Colon (tissue), 2 donors: ENCODE measurements at regions not wholly inside any gene's neighbourhood (a gene's known extent, or its start where the extent isn't known, plus 50 kb on each side); places are given as distances from the start of the nearest gene placed in this dataset.
"Not testable (repeated sequence)": the region's sequence is repeated elsewhere in the genome, so short reads cannot be mapped to it uniquely, and the experiment has no call there.

Experiments
- FAIRE-seq: peaks from 2 replicates; lab custom pipeline; 2012; peaks lifted over from hg19 to GRCh38; lab: Jason Lieb, UNC
- donor health status: control.
- donor health status: control.

DNA sequence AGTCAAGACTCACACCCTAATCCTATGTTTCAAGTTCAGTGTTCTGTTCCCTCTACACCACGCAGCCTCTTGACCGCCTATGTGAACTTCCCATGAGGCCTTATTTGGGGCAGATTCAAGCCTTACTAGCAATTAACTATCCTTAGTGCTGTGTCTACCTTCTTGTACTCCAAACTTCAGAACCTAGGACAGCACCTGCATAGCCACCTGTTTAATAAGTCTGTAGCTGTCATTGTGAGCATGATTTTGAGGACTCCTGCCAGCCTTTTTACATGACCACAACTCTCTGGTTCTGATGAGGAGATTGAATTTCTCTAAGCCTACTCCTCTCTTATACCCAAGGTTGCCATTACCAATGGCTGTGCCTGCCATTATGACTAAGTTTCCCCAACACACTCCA, 50.8 kb upstream of the PCSK1 start:
- no peak for FAIRE-seq

- no peak for FAIRE-seq
These were observed 54.8 kb upstream of the PCSK1 start for GRCh38 chr5:96487859-96488258.

- no peak for FAIRE-seq
These were observed 56.5 kb upstream of the PCSK1 start for GRCh38 chr5:96489532-96489931.

- FAIRE-seq: no peak
These were observed 59.5 kb upstream of the PCSK1 start for GRCh38 chr5:96492459-96493047.

- no peak for FAIRE-seq
These were observed 60.3 kb upstream of the PCSK1 start for GRCh38 chr5:96493219-96493790.

DNA sequence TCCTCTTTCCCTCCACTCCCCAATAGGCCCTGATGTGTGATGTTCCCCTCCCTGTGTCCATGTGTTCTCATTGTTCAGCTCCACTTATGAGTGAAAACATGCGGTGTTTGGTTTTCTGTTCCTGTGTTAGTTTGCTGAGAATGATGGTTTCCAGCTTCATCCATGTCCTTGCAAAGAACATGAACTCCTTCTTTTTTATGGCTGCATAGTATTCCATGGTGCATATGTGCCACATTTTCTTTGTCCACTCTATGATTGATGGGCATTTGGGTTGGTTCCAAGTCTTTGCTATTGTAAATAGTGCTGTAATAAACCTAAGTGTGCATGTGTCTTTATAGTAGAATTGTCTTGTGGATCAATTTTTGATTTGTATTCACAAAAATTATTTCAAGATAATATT, 62.4 kb upstream of the PCSK1 start:
- FAIRE-seq: not testable (repeated sequence)

DNA sequence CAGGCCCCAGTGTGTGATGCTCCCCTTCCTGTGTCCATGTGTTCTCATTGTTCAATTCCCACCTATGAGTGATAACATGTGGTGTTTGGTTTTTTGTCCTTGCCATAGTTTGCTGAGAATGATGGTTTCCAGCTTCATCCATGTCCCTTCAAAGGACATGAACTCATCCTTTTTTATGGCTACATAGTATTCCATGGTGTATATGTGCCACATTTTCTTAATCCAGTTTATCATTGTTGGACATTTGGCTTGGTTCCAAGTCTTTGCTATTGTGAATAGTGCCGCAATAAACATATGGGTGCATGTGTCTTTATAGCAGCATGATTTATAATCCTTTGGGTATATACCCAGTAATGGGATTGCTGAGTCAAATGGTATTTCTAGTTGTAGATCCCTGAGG, 64.0 kb upstream of the PCSK1 start:
- not testable (repeated sequence) for FAIRE-seq

- FAIRE-seq: no peak
These were observed 66.8 kb upstream of the PCSK1 start for GRCh38 chr5:96499753-96500345.

DNA sequence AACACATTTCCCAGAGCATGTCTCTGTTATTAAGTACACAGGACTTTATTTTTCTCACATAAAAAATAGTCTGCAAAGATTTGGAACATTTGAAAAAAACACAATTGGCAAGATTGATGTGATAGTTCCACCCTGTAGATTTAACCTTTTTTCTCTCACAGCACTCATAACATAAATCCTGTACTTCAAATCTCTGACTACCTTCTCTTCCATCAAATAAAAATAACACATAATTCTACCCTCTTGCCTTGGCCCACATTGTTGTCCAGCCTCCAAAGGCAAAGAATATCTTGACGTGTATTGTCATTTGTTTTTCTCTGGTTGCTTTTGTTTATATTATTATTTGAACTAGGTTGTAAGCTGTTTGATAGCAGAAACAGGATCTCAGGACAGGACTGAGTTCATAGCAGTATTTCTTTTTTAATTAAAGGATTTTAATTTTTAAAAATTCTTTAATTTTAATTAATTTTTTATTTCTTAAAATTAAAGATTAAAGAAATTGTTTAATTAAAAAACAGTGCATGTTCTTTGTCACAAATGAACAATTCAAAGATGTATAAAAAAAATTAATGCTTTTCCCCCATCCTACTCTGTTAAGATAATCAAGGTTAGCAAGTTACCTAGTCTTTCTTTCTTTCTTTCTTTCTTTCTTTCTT, 69.1 kb upstream of the PCSK1 start:
- FAIRE-seq: peak; percentile 60

DNA sequence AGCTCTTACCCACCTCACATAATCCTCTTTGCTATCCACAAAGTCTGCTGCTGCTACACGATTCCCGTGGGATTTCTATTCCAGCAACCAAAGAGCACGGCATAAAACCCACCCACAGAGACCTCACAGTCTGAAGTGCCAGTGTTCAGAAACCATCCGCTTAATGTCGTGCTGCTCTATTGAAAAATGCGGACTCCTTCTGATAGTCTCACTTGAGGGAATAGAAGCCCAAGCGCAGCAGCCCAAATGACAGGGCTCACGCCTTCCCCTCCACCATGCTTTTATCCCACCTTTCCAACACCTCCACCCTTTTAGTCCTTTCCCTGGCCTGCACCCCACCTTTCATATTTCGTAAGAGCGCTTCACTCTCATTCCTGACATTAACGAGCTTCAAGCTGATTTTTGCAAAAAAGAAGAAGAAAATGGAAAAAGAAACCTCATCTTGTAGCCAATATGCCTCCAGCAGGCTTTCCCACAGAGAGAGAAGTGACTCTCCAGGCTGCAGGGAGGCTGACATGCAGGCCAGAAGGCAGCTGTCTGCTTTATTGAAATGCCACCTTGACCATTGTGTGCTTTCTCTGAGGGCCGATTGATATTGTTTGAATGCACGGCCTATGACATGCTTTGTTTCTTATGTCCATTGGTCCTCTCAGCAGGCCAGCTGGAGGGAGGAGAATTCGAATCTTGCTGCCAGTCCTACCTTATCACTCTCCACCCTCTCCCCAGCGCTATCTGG, 70.6 kb upstream of the PCSK1 start:
- FAIRE-seq: no peak

GRCh38 chr5:96506376-96506775, 73.3 kb upstream of the PCSK1 start:
- no peak for FAIRE-seq

GRCh38 chr5:96506866-96507527, 73.9 kb upstream of the PCSK1 start:
- FAIRE-seq: no peak

DNA sequence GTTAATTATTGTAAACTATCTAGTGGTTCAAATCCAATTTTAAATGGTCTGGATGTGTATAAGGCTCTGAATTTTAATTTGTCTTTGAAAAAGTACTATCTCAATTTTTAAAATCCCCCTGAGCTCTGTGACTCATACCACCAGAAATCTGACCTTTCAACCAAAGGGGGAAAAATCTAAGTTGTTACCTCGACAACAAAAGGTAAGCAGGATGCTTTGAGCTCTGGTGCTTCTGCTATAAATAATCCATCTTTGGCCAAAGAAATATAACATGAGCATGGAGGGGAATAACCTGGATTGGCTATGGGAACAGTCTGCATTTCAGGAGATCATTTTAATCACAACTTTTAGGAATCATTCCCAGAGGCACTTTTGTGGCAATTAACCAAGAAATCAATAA, 76.3 kb upstream of the PCSK1 start:
- FAIRE-seq: no peak

DNA sequence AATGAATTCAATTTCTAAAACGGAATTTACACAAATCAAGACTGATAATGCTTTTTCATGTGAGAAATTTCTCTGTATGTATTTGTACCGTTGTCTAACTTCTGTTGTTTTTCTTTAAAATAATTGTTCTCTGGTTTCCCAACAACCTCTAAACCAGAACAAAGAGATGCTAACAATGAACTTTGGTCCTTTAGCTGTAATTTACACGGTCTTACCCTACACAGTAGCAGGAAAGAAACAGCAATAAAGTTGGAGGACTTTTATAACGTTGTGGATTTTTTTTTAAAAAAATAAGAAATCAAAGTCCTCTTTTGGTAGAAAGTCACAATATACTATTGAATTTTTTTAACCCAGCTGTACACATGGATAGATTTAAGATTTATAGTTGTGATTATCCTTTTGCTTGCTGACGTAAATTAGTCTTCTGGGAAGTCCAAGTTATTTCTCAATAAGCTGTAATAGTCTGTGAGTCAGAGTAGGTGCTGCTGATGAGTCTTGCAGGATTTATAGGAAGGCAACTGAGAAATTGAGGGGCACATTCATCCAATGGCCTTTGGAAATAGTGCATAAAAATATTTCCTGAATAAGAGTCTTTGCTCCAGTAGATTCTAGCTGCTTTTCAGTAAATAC, 76.8 kb upstream of the PCSK1 start:
- peak; percentile 71 for FAIRE-seq

- no peak for FAIRE-seq
These were observed 83.6 kb upstream of the PCSK1 start for GRCh38 chr5:96516631-96517071.

GRCh38 chr5:96517295-96517694, 84.2 kb upstream of the PCSK1 start:
- FAIRE-seq: no peak

DNA sequence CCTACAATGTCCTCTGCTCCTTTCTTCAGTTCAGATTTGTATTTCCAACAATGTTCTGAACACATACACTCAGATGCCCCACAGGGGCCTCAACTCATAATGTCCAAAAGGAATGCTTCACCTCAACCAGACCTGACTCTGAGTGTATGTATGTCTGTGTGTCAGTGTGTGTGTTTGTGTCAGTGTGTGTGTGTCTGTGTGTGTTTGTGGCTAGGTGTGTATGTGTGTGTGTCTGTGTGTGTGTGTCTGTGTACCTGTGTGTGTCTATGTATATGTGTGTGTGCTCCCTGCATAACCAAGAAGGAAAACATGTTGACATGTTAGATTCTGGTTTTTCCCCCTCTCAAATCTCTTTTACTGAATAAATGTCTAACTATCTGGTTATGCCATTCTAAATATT, 87.3 kb upstream of the PCSK1 start:
- FAIRE-seq: no peak

- no peak for FAIRE-seq
These were observed 89.7 kb upstream of the PCSK1 start for GRCh38 chr5:96522635-96523355.

- FAIRE-seq: no peak
These were observed 95.0 kb upstream of the PCSK1 start for GRCh38 chr5:96527768-96528661.
